ENCODE measurements at regions not wholly inside any gene's neighbourhood (a gene's known extent, or its start where the extent isn't known, plus 50 kb on each side); places are given as distances from the start of the nearest gene placed in this dataset.

DNA sequence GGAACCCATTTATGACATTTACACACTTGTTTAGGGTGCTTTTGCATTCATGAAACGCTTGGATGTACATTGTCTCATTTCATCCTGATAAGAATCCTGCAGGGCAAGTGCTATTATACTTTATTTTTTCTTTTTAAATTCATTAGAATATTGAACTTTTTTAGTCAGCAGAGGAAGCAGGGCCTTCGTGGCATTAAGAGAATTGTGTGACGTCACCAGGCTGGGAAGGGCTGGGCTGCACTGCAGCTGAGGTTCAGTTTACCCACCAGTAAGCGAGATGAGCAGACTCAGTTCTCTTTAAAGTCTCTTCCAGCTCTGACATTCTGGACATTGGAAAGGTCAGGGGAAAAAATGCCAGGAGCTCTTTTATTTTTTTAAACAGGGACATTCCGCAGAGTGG is 159.0 kb downstream of the MRM1 start:
- H3K4me1 ChIP-seq (ENCODE audit: insufficient read depth), result no peaks in the 10 kb centered on the region
- no peaks in the 10 kb centered on the region for H3K9me3 ChIP-seq
- no peaks in the 10 kb centered on the region for H3K36me3 ChIP-seq
- WGBS, 3 donors, result 47 to 51% (median 47%) methylated on average over 5 of the region's 5 CpGs
- intact Hi-C loops (cut with DNase I), result no loop called here
- no peaks in the 10 kb centered on the region for H3K27me3 ChIP-seq
- TF ChIP-seq, protein P1, sequence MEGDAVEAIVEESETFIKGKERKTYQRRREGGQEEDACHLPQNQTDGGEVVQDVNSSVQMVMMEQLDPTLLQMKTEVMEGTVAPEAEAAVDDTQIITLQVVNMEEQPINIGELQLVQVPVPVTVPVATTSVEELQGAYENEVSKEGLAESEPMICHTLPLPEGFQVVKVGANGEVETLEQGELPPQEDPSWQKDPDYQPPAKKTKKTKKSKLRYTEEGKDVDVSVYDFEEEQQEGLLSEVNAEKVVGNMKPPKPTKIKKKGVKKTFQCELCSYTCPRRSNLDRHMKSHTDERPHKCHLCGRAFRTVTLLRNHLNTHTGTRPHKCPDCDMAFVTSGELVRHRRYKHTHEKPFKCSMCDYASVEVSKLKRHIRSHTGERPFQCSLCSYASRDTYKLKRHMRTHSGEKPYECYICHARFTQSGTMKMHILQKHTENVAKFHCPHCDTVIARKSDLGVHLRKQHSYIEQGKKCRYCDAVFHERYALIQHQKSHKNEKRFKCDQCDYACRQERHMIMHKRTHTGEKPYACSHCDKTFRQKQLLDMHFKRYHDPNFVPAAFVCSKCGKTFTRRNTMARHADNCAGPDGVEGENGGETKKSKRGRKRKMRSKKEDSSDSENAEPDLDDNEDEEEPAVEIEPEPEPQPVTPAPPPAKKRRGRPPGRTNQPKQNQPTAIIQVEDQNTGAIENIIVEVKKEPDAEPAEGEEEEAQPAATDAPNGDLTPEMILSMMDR (IDR thresholded peaks at IDR 0.05), result no peak
- TF ChIP-seq POLR2A (IDR thresholded peaks at IDR 0.05) (no peak), EP300 (IDR thresholded peaks at IDR 0.05) (no peak)
- no peak overlapping the region for H3K4me3 ChIP-seq
- no peak for DNase-seq
- H3K27ac ChIP-seq, result no peak overlapping the region

DNA sequence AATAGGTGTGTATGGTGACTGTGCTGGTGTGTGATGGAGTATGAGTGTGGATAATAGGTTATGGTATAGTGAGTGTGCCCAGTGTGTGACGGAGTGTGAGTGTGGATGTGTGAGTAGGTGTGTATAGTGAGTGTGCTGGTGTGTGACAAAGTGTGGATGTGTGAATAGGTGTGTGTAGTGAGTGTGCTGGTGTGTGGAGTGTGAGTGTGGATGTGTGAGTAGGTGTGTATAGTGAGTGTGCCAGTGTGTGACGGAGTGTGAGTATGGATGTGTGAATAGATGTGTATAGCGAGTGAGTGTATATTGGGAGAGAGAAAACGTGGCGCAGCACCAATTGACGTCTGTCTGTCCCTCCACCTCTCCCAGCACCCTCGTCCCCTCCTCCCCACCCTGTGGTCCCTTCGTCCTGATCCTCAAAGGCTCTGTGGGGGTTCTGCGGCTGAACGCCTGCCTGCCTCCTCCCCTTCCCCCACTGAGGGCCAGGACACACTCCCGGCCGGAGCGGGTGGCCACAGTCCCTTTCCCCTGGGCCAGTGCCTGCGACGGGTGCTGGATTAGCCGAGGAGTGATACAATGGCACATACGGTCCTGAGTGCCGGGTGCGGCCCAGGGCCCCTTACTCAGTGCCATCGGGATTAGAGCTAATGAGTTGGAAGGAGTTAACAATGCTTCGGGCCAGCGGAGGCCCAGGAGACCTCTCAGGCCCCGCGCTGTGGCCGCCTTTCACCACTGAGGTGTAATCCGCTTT is 160.0 kb downstream of the MRM1 start:
- 48 to 52% (median 50%) methylated on average over 26 of the region's 26 CpGs for WGBS, 3 donors
- Histone ChIP-seq H3K36me3 (no peaks in the 10 kb centered on the region), H3K27ac (no peak overlapping the region), H3K4me3 (no peak overlapping the region), H3K4me1 (ENCODE audit: insufficient read depth) (no peaks in the 10 kb centered on the region), H3K9me3 (no peaks in the 10 kb centered on the region), H3K27me3 (no peaks in the 10 kb centered on the region)
- intact Hi-C loops (cut with DNase I), result no loop called here
- no peak for DNase-seq
- TF ChIP-seq POLR2A (IDR thresholded peaks at IDR 0.05) (no peak), EP300 (IDR thresholded peaks at IDR 0.05) (no peak)
- TF ChIP-seq, protein P1 (IDR thresholded peaks at IDR 0.05), result no peak

DNA sequence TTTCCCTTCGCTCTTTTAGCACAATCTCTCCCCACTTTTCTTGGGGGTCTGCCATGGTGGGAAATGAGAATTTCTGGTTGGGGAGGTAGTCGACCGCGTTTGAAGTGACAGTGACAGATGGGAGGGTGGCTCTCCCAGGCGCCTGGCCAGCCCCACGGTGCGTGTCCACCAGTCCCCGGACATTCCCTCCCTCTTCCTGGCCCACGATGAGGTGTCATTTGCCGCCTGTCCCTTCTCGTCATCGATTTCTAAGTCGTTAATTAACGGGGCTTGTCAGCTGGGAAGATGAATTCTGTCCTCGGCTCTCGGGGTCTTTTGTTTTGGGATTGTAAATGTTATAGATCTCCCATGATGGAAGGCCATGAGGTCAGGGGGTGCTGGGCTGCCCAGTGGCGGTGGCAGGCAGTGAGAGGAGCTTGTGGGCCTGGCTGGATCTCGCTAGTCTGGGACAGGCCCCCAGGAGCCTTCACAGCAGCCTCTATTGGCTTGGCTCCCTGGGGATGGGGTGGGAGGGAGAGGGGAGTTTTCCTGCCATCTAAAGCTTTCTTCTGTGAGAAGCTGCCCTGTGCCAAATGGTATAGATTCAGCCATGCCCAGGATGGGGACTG is 164.2 kb downstream of the MRM1 start:
- Histone ChIP-seq H3K4me1 (ENCODE audit: insufficient read depth) (no peaks in the 10 kb centered on the region), H3K4me3 (no peak overlapping the region), H3K9me3 (no peaks in the 10 kb centered on the region), H3K27ac (no peak overlapping the region), H3K27me3 (no peaks in the 10 kb centered on the region), H3K36me3 (no peaks in the 10 kb centered on the region)
- intact Hi-C loops (cut with DNase I), result no loop called here
- TF ChIP-seq EP300 (IDR thresholded peaks at IDR 0.05) (no peak), POLR2A (IDR thresholded peaks at IDR 0.05) (no peak)
- TF ChIP-seq, protein P1 (IDR thresholded peaks at IDR 0.05), result no peak
- 37 to 56% (median 40%) methylated on average over 18 of the region's 18 CpGs for WGBS, 3 donors
- DNase-seq, result no peak

DNA sequence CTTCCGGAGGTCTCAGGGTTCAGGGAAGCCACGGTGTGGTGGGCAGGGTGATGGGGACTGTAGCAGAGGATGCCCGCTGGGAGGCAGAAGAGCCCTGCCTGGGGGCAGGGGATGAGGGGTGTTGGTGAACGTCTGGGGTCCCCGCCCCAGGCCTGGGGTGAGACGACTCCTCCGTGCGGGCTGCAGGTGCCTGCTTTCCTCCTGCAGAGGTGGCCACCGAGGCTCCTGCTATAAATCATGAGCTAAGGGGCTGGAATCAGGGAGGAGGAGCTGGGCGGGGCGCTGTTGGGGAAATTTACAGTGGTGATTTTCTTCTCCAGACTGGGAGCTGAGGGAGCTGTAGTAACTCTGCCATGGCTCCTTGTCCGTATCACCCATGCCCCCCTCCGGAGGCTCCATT is 167.0 kb downstream of the MRM1 start:
- 8 to 9% (median 8%) methylated on average over 13 of the region's 13 CpGs for WGBS, 3 donors
- Histone ChIP-seq H3K27me3 (no peaks in the 10 kb centered on the region), H3K9me3 (no peaks in the 10 kb centered on the region), H3K36me3 (no peaks in the 10 kb centered on the region), H3K27ac (no peak overlapping the region), H3K4me3 (no peak overlapping the region), H3K4me1 (ENCODE audit: insufficient read depth) (no peaks in the 10 kb centered on the region)
- no peak for DNase-seq
- TF ChIP-seq POLR2A (IDR thresholded peaks at IDR 0.05), result no peak
- TF ChIP-seq, protein P1 (IDR thresholded peaks at IDR 0.05), result no peak
- TF ChIP-seq EP300 (IDR thresholded peaks at IDR 0.05), result no peak
- intact Hi-C loops (cut with DNase I), result no loop called here
